Lower lobe of right lung (tissue), 2 donors: ENCODE measurements at regions not wholly inside any gene's neighbourhood (a gene's known extent, or its start where the extent isn't known, plus 50 kb on each side); places are given as distances from the start of the nearest gene placed in this dataset.

ENCODE experiments used
- ATAC-seq, 2 donors: fragments of 200-7000 bp; cut with Tn5 transposase; one replicate each; pipeline ENCODE4 v1.9.1; 2020 to 2022; ENCODE audit warnings: mild to moderate bottlenecking in 2 of 2, moderate library complexity in 2 of 2
- DNase-seq: peaks from one replicate; pipeline ENCODE4 v3.0.0-alpha.2; 2020
- H3K27ac ChIP-seq: fragments of 200-600 bp; one replicate; pipeline ENCODE4 v1.8.0; 2022
- H3K27me3 ChIP-seq: fragments of 200-600 bp; one replicate; pipeline ENCODE4 v1.8.0; 2022; ENCODE audit warnings: low read depth
- H3K36me3 ChIP-seq: fragments of 200-600 bp; one replicate; pipeline ENCODE4 v1.8.0; 2022; ENCODE audit warnings: mild to moderate bottlenecking
- H3K4me1 ChIP-seq: fragments of 200-600 bp; one replicate; pipeline ENCODE4 v1.8.0; 2022
- H3K4me3 ChIP-seq: fragments of 200-600 bp; one replicate; pipeline ENCODE4 v1.8.0; 2022; ENCODE audit warnings: mild to moderate bottlenecking
- H3K9me3 ChIP-seq: fragments of 200-600 bp; one replicate; pipeline ENCODE4 v1.8.0; 2022
- CTCF ChIP-seq: fragments of 200-600 bp; IDR thresholded peaks from one replicate; pipeline ENCODE4 v1.8.0; 2022; ENCODE audit warnings: antibody characterized with exemption, mild to moderate bottlenecking
- intact Hi-C: fragments of 100-400 bp; cut with DNase I; formaldehyde crosslinking; loops from one replicate; pipeline ENCODE4 v1.11.0; 2022
- donor health status: DM: no; HTN: yes; CAD: no; lungs with severe emphysema.

- intact Hi-C loops: no loop called here
- TF ChIP-seq CTCF: no peak
- DNase-seq: no peak
- H3K36me3 ChIP-seq: no peaks in the 10 kb centered on the region
- no peak for ATAC-seq
- no peaks in the 10 kb centered on the region for H3K4me1 ChIP-seq
- no peaks in the 10 kb centered on the region for H3K27me3 ChIP-seq
- no peak overlapping the region for H3K4me3 ChIP-seq
- no peak overlapping the region for H3K27ac ChIP-seq
- no peaks in the 10 kb centered on the region for H3K9me3 ChIP-seq
These were observed 757.0 kb downstream of the BRINP1 start for GRCh38 chr9:118612201-118612600.

GRCh38 chr9:118613996-118614395 is 755.2 kb downstream of the BRINP1 start:
- H3K36me3 ChIP-seq: no peaks in the 10 kb centered on the region
- ATAC-seq: no peak
- H3K4me1 ChIP-seq: no peaks in the 10 kb centered on the region
- H3K4me3 ChIP-seq: no peak overlapping the region
- H3K27ac ChIP-seq: no peak overlapping the region
- TF ChIP-seq CTCF: no peak
- intact Hi-C loops: no loop called here
- no peaks in the 10 kb centered on the region for H3K27me3 ChIP-seq
- no peak for DNase-seq
- no peaks in the 10 kb centered on the region for H3K9me3 ChIP-seq

GRCh38 chr9:118618084-118618483 is 751.2 kb downstream of the BRINP1 start:
- no peak for ATAC-seq
- no peaks in the 10 kb centered on the region for H3K4me1 ChIP-seq
- TF ChIP-seq CTCF: no peak
- no peaks in the 10 kb centered on the region for H3K9me3 ChIP-seq
- H3K4me3 ChIP-seq: no peak overlapping the region
- no peak for DNase-seq
- H3K27me3 ChIP-seq: no peaks in the 10 kb centered on the region
- no peaks in the 10 kb centered on the region for H3K36me3 ChIP-seq
- intact Hi-C loops: no loop called here
- no peak overlapping the region for H3K27ac ChIP-seq

GRCh38 chr9:118618849-118619248 is 750.4 kb downstream of the BRINP1 start:
- intact Hi-C loops: no loop called here
- no peak overlapping the region for H3K4me3 ChIP-seq
- peak; percentile 17 to 54 for ATAC-seq

GRCh38 chr9:118624608-118625007 is 744.6 kb downstream of the BRINP1 start:
- ATAC-seq (no peak), DNase-seq (no peak)
- Histone ChIP-seq H3K27me3 (no peaks in the 10 kb centered on the region), H3K36me3 (no peaks in the 10 kb centered on the region), H3K9me3 (no peaks in the 10 kb centered on the region), H3K4me1 (no peaks in the 10 kb centered on the region), H3K27ac (no peak overlapping the region), H3K4me3 (no peak overlapping the region)
- intact Hi-C loops: no loop called here
- TF ChIP-seq CTCF: no peak

More at GRCh38 chr9:118618849-118619248, 750.4 kb downstream of the BRINP1 start:
- no peak overlapping the region for H3K27ac ChIP-seq
- no peaks in the 10 kb centered on the region for H3K27me3 ChIP-seq
- no peaks in the 10 kb centered on the region for H3K4me1 ChIP-seq
- H3K36me3 ChIP-seq: no peaks in the 10 kb centered on the region
- no peaks in the 10 kb centered on the region for H3K9me3 ChIP-seq
- no peak for DNase-seq
- TF ChIP-seq CTCF: no peak

- intact Hi-C loops: no loop called here
- no peak overlapping the region for H3K4me3 ChIP-seq
- no peak for TF ChIP-seq CTCF
- H3K36me3 ChIP-seq: no peaks in the 10 kb centered on the region
- H3K27me3 ChIP-seq: no peaks in the 10 kb centered on the region
- H3K9me3 ChIP-seq: no peaks in the 10 kb centered on the region
- ATAC-seq: no peak
- no peaks in the 10 kb centered on the region for H3K4me1 ChIP-seq
- no peak overlapping the region for H3K27ac ChIP-seq
- no peak for DNase-seq
These were observed 739.2 kb downstream of the BRINP1 start for GRCh38 chr9:118630079-118630478.
